HCT116 (cell line): ENCODE measurements at regions not wholly inside any gene's neighbourhood (a gene's known extent, or its start where the extent isn't known, plus 50 kb on each side); places are given as distances from the start of the nearest gene placed in this dataset.
"Not testable (repeated sequence)": the region's sequence is repeated elsewhere in the genome, so short reads cannot be mapped to it uniquely, and the experiment has no call there.

Source experiments
- CTCF ChIP-seq, 3 experiments: fragments of 200-600 bp in 1 of 3; sonication (generic) in 1 of 3; IDR thresholded peaks in 2 of 3; conservative IDR thresholded peaks in 1 of 3; 2 replicates each; pipeline ENCODE4 v1.5.1; 2012 to 2017; ENCODE audit warnings: low read depth in 2 of 3, low read length in 2 of 3, antibody characterized with exemption in 1 of 3, borderline replicate concordance in 1 of 3, control low read depth in 1 of 3, mild to moderate bottlenecking in 1 of 3, mixed read lengths in 1 of 3, mixed run types in 1 of 3, moderate library complexity in 1 of 3; ENCODE audit not compliant: insufficient read depth in 1 of 3
- EZH2 ChIP-seq: fragments of 200-600 bp; sonication (generic); IDR thresholded peaks from 2 replicates; pipeline ENCODE4 v1.6.1; 2017; ENCODE audit warnings: antibody characterized with exemption, mixed run types
- MAX ChIP-seq: IDR thresholded peaks from 2 replicates; pipeline ENCODE4 v1.6.1; 2012
- POLR2A ChIP-seq: IDR thresholded peaks from 2 replicates; pipeline ENCODE4 v1.7.0; 2011; ENCODE audit warnings: borderline replicate concordance; ENCODE audit not compliant: insufficient read depth, insufficient read length; ENCODE audit errors: extremely low read depth
- POLR2AphosphoS5 ChIP-seq: IDR thresholded peaks from 2 replicates; pipeline ENCODE4 v1.6.1; 2011; ENCODE audit warnings: mild to moderate bottlenecking, low read depth, low read length, moderate library complexity
- RAD21 ChIP-seq: IDR thresholded peaks from 2 replicates; pipeline ENCODE4 v1.6.1; 2012; ENCODE audit warnings: low read depth, mild to moderate bottlenecking

- not testable (repeated sequence) for TF ChIP-seq POLR2AphosphoS5; MAX; CTCF (IDR thresholded peaks at IDR 0.05 in 2 of 3, conservative IDR thresholded peaks at IDR 0.05 in 1 of 3; ENCODE audit: borderline replicate concordance in 1 of 3, insufficient read depth in 1 of 3, low read depth in 2 of 3, low read length in 2 of 3); RAD21; EZH2; POLR2A
Observed at GRCh38 chr5:30144059-30144458, 1049.4 kb upstream of the CDH6 start.
